Hepatocyte (in vitro differentiated cells): ENCODE measurements at regions not wholly inside any gene's neighbourhood (a gene's known extent, or its start where the extent isn't known, plus 50 kb on each side); places are given as distances from the start of the nearest gene placed in this dataset.

ENCODE experiments used
- DNase-seq: peaks from one replicate; pipeline ENCODE4 v3.0.0-alpha.2; 2016; ENCODE audit warnings: low spot score
- H2AFZ ChIP-seq: fragments of 200-600 bp; sonication (generic); 2 replicates; pipeline ENCODE4 v1.6.0; 2016; ENCODE audit warnings: antibody characterized with exemption, mild to moderate bottlenecking
- H3K27ac ChIP-seq: fragments of 200-600 bp; sonication (generic); 2 replicates; pipeline ENCODE4 v1.5.1; 2016; ENCODE audit warnings: mild to moderate bottlenecking
- H3K27me3 ChIP-seq: fragments of 200-600 bp; sonication (generic); 2 replicates; pipeline ENCODE4 v1.6.1; 2016
- H3K36me3 ChIP-seq: fragments of 200-600 bp; sonication (generic); replicated peaks from 2 replicates; pipeline ENCODE4 v1.5.1; 2016; ENCODE audit warnings: low read depth; ENCODE audit not compliant: insufficient read depth
- H3K4me1 ChIP-seq: fragments of 200-600 bp; sonication (generic); 2 replicates; pipeline ENCODE4 v1.5.1; 2016; ENCODE audit warnings: mild to moderate bottlenecking, moderate library complexity; ENCODE audit not compliant: insufficient read depth
- H3K4me2 ChIP-seq: fragments of 200-600 bp; sonication (generic); 2 replicates; pipeline ENCODE4 v1.6.0; 2016
- H3K4me3 ChIP-seq: fragments of 200-600 bp; sonication (generic); 2 replicates; pipeline ENCODE4 v1.5.1; 2016; ENCODE audit warnings: mild to moderate bottlenecking
- H3K79me2 ChIP-seq: fragments of 200-600 bp; sonication (generic); 2 replicates; pipeline ENCODE4 v1.6.0; 2017; ENCODE audit warnings: mild to moderate bottlenecking
- H3K9me2 ChIP-seq: fragments of 200-600 bp; sonication (generic); replicated peaks from 2 replicates; pipeline ENCODE4 v1.6.0; 2017; ENCODE audit warnings: mild to moderate bottlenecking; ENCODE audit not compliant: insufficient read depth
- H3K9me3 ChIP-seq: fragments of 200-600 bp; sonication (generic); 2 replicates; pipeline ENCODE4 v1.5.1; 2016; ENCODE audit warnings: low read depth, mild to moderate bottlenecking
- H4K20me1 ChIP-seq: fragments of 200-600 bp; sonication (generic); 2 replicates; pipeline ENCODE4 v1.6.0; 2016; ENCODE audit warnings: mild to moderate bottlenecking; ENCODE audit not compliant: insufficient read depth, poor library complexity, severe bottlenecking
- CTCF ChIP-seq: fragments of 200-600 bp; sonication (generic); IDR thresholded peaks from 2 replicates; pipeline ENCODE4 v1.5.1; 2016; ENCODE audit warnings: antibody characterized with exemption, mild to moderate bottlenecking; ENCODE audit not compliant: poor library complexity
- EZH2 ChIP-seq: fragments of 200-600 bp; sonication (generic); IDR thresholded peaks from 2 replicates; pipeline ENCODE4 v1.6.1; 2016; ENCODE audit warnings: antibody characterized with exemption, mild to moderate bottlenecking, borderline replicate concordance
- EZH2phosphoT487 ChIP-seq: fragments of 200-600 bp; sonication (generic); IDR thresholded peaks from one replicate; pipeline ENCODE4 v1.6.1; 2018; ENCODE audit warnings: antibody characterized with exemption, mild to moderate bottlenecking, low read depth, moderate library complexity; ENCODE audit not compliant: unreplicated experiment, severe bottlenecking
- WGBS: methylation state at CpG from one replicate; pipeline ENCODE4 v1.1.6; 2016; ENCODE audit warnings: low lambda C conversion rate; ENCODE audit errors: missing lambda C conversion rate; 5-methylcytosine and 5-hydroxymethylcytosine counted together

- Histone ChIP-seq H3K27ac (no peak overlapping the region), H3K79me2 (no peaks in the 10 kb centered on the region), H3K4me3 (no peak overlapping the region), H3K27me3 (no peaks in the 10 kb centered on the region), H3K36me3 (no peaks in the 10 kb centered on the region), H2AFZ (no peak overlapping the region), H3K4me2 (no peak overlapping the region), H3K4me1 (no peaks in the 10 kb centered on the region), H3K9me3 (no peaks in the 10 kb centered on the region), H3K9me2 (no peaks in the 10 kb centered on the region), H4K20me1 (no peaks in the 10 kb centered on the region)
- TF ChIP-seq EZH2phosphoT487 (no peak), CTCF (no peak), EZH2 (no peak)
- DNase-seq: no peak
- WGBS: 62% methylated on average over 4 of the region's 4 CpGs
These were observed 104.7 kb upstream of the RALGAPA2 start for GRCh38 chr20:20816969-20817755.

- no peaks in the 10 kb centered on the region for H3K36me3 ChIP-seq
- no peaks in the 10 kb centered on the region for H3K4me1 ChIP-seq
- no peak overlapping the region for H2AFZ ChIP-seq
- no peak overlapping the region for H3K4me2 ChIP-seq
- H3K27me3 ChIP-seq: no peaks in the 10 kb centered on the region
- no peak for DNase-seq
- H3K9me3 ChIP-seq: no peaks in the 10 kb centered on the region
- TF ChIP-seq EZH2 (no peak), EZH2phosphoT487 (no peak), CTCF (no peak)
- no peaks in the 10 kb centered on the region for H4K20me1 ChIP-seq
- no peaks in the 10 kb centered on the region for H3K79me2 ChIP-seq
- WGBS: 71% methylated on average over 4 of the region's 4 CpGs
- H3K4me3 ChIP-seq: no peak overlapping the region
- no peaks in the 10 kb centered on the region for H3K9me2 ChIP-seq
- H3K27ac ChIP-seq: peak overlapping the region; percentile 54
These were observed 103.4 kb upstream of the RALGAPA2 start for GRCh38 chr20:20815711-20816455.

- no peaks in the 10 kb centered on the region for H3K36me3 ChIP-seq
- 48% methylated on average over 4 of the region's 4 CpGs for WGBS
- H3K9me2 ChIP-seq: no peaks in the 10 kb centered on the region
- no peaks in the 10 kb centered on the region for H3K79me2 ChIP-seq
- no peak overlapping the region for H2AFZ ChIP-seq
- H3K4me2 ChIP-seq: no peak overlapping the region
- H3K9me3 ChIP-seq: no peaks in the 10 kb centered on the region
- no peak overlapping the region for H3K4me3 ChIP-seq
- H3K27me3 ChIP-seq: no peaks in the 10 kb centered on the region
- DNase-seq: peak; percentile 31
- H3K27ac ChIP-seq: peak overlapping the region; percentile 54
- H3K4me1 ChIP-seq: no peaks in the 10 kb centered on the region
- TF ChIP-seq EZH2 (no peak), CTCF (no peak)
- H4K20me1 ChIP-seq: no peaks in the 10 kb centered on the region
These were observed 102.2 kb upstream of the RALGAPA2 start for GRCh38 chr20:20814685-20815084.
